ENCODE measurements at regions not wholly inside any gene's neighbourhood (a gene's known extent, or its start where the extent isn't known, plus 50 kb on each side); places are given as distances from the start of the nearest gene placed in this dataset.

DNA sequence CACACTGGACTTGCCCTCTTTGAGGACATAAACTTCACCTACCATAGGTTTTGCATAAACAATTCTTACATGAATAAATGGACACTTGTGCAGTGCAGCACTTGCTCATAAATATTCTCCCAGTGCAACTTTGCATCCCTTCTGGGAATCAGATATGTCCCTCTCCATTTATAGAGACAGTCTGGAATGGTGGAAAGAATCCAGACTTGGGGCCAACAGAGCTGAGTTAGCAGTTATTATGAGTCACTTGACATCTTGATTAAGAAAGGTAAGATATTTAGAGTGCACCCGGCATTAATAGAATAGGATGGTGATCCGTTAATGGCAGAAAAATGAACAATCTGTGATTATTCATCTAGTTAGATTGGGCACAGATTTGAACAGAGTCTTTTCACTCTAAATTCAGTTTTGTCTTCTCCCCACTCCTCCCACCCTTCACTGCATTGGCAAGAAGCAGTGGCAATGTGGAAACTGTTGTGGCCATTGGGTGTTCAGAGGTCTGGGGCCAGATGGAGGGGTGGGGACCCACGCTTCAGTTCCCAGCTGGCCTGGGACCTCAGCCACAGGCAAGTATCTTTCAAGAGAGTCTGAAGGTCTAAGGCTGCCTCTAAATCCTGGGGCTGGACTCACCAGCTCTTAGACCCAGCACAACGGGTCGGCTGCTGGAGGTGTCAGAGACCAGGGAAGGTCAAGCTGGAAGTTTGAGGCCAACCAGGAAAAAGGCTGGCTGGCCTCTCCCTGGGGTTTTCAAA, 58.9 kb upstream of the KY start:
- TF ChIP-seq, protein P1, sequence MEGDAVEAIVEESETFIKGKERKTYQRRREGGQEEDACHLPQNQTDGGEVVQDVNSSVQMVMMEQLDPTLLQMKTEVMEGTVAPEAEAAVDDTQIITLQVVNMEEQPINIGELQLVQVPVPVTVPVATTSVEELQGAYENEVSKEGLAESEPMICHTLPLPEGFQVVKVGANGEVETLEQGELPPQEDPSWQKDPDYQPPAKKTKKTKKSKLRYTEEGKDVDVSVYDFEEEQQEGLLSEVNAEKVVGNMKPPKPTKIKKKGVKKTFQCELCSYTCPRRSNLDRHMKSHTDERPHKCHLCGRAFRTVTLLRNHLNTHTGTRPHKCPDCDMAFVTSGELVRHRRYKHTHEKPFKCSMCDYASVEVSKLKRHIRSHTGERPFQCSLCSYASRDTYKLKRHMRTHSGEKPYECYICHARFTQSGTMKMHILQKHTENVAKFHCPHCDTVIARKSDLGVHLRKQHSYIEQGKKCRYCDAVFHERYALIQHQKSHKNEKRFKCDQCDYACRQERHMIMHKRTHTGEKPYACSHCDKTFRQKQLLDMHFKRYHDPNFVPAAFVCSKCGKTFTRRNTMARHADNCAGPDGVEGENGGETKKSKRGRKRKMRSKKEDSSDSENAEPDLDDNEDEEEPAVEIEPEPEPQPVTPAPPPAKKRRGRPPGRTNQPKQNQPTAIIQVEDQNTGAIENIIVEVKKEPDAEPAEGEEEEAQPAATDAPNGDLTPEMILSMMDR (IDR thresholded peaks at IDR 0.05) = no peak
- peak in 1 of 2 donors; percentile 47 for DNase-seq
- Histone ChIP-seq H3K9me3 (no peaks in the 10 kb centered on the region), H3K4me3 (no peak overlapping the region), H3K36me3 (ENCODE audit: insufficient read depth in 1 of 2, low read depth in 1 of 2) (no peaks in the 10 kb centered on the region), H3K27me3 (ENCODE audit: insufficient read depth in 3 of 3, low read length in 2 of 3) (no peaks in the 10 kb centered on the region), H3K27ac (peak overlapping the region; percentile 21), H3K4me1 (peaks cover 11% of the 10 kb centered on the region)
- intact Hi-C loops (cut with DNase I) = no loop called here
- peak; percentile 77 to 93 (median 88) for ATAC-seq
- 11 to 21% (median 17%) methylated on average over 5 of the region's 5 CpGs for WGBS, 3 donors

DNA sequence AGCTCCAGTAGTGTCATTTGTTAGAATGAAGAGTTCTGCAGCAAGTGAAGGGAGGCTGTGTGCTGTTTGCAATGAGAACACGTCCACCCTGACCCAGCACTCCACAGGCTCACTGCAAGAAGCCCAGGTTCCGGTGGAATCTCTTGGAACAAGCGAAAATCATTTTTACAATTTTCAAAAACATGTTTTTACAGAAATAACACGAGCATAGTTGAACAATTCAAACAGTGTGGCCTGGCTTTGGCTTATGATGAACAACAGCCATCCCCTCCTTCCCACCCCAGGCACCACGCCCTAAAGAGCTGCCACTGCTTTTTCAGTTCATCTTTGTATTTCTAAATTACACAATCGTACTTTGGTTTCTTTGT, 59.5 kb upstream of the KY start:
- H3K9me3 ChIP-seq = no peaks in the 10 kb centered on the region
- DNase-seq (no peak), ATAC-seq (peak in 1 of 4 donors; percentile 20)
- H3K4me3 ChIP-seq = no peak overlapping the region
- TF ChIP-seq, protein P1 (IDR thresholded peaks at IDR 0.05) = no peak
- H3K36me3 ChIP-seq (ENCODE audit: insufficient read depth in 1 of 2, low read depth in 1 of 2) = no peaks in the 10 kb centered on the region
- H3K27me3 ChIP-seq (ENCODE audit: insufficient read depth in 3 of 3, low read length in 2 of 3) = no peaks in the 10 kb centered on the region
- H3K27ac ChIP-seq = no peak overlapping the region
- peaks cover 11% of the 10 kb centered on the region for H3K4me1 ChIP-seq
- intact Hi-C loops (cut with DNase I) = no loop called here
- 70 to 75% (median 75%) methylated on average over 6 of the region's 6 CpGs for WGBS, 3 donors

- Histone ChIP-seq H3K27me3 (ENCODE audit: insufficient read depth in 3 of 3, low read length in 2 of 3) (no peaks in the 10 kb centered on the region), H3K27ac (no peak overlapping the region), H3K36me3 (ENCODE audit: insufficient read depth in 1 of 2, low read depth in 1 of 2) (no peaks in the 10 kb centered on the region), H3K4me1 (peaks cover 11% of the 10 kb centered on the region), H3K4me3 (no peak overlapping the region), H3K9me3 (no peaks in the 10 kb centered on the region)
- WGBS, 3 donors = 86 to 95% (median 91%) methylated on average over 1 of the region's 1 CpG
- ATAC-seq = no peak
- intact Hi-C loops (cut with DNase I) = no loop called here
- TF ChIP-seq, protein P1 (IDR thresholded peaks at IDR 0.05) = no peak
- DNase-seq = no peak
Observed at GRCh38 chr3:134711284-134711683, 60.5 kb upstream of the KY start.

DNA sequence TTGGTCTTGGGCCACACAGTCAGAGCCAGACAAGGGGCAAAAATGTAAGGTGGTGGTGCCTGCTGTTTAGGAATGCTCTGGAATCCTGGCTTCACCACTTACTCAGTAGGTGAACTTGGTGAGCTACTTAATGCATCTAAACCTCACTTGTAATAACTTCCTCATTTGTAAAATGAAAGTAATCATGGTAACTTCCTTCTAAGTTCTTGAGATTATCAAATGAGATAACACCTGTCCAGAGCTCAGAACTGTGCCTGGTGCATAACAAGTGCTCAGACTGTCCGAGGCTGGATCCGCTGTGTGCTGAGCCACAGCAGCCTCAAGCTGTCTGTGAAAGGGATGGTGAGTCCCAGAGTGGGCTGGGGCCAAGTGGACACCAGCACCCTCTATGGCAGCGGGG, 62.8 kb upstream of the KY start:
- H3K4me3 ChIP-seq = no peak overlapping the region
- no peak overlapping the region for H3K27ac ChIP-seq
- ATAC-seq = no peak
- H3K36me3 ChIP-seq (ENCODE audit: insufficient read depth in 1 of 2, low read depth in 1 of 2) = no peaks in the 10 kb centered on the region
- TF ChIP-seq, protein P1 (IDR thresholded peaks at IDR 0.05) = no peak
- DNase-seq = no peak
- H3K4me1 ChIP-seq = peaks cover 14% of the 10 kb centered on the region
- 96 to 99% (median 98%) methylated on average over 3 of the region's 3 CpGs for WGBS, 3 donors
- no peaks in the 10 kb centered on the region for H3K9me3 ChIP-seq
- no peaks in the 10 kb centered on the region for H3K27me3 ChIP-seq (ENCODE audit: insufficient read depth in 3 of 3, low read length in 2 of 3)
- intact Hi-C loops (cut with DNase I) = no loop called here

DNA sequence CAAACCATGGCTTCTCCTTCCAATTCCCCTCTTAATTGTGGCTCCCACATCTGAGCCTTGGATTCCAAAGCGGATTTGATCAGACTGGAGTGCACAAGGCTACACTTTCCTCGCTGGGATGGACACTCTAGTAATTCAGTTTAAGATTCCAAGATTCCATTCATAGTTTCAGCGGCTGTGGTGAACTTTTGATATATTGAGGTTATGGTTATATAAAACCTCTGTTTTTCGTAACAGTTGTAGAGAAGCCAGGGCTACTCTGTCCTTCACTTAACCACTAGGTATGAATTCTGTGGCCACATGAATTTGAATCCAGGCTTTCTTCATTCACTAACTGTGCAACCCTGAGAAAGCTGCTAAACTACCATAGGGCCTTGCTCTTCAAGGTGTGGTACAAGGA, 67.9 kb upstream of the KY start:
- no peak overlapping the region for H3K27ac ChIP-seq
- ATAC-seq = peak in 3 of 4 donors; percentile 16 to 67 (median 65)
- 21 to 30% (median 28%) methylated on average over 4 of the region's 4 CpGs for WGBS, 3 donors
- DNase-seq = no peak
- H3K4me3 ChIP-seq = no peak overlapping the region
- no peaks in the 10 kb centered on the region for H3K27me3 ChIP-seq (ENCODE audit: insufficient read depth in 3 of 3, low read length in 2 of 3)
- H3K4me1 ChIP-seq = peaks cover 22% of the 10 kb centered on the region
- TF ChIP-seq, protein P1 (IDR thresholded peaks at IDR 0.05) = no peak
- intact Hi-C loops (cut with DNase I) = no loop called here
- H3K36me3 ChIP-seq (ENCODE audit: insufficient read depth in 1 of 2, low read depth in 1 of 2) = no peaks in the 10 kb centered on the region
- H3K9me3 ChIP-seq = no peaks in the 10 kb centered on the region
